Heart right ventricle (tissue), 16 donors: ENCODE measurements at regions not wholly inside any gene's neighbourhood (a gene's known extent, or its start where the extent isn't known, plus 50 kb on each side); places are given as distances from the start of the nearest gene placed in this dataset.

Source experiments
- ATAC-seq, 8 donors: fragments of 200-7000 bp; cut with Tn5 transposase; one replicate each; pipeline ENCODE4 v1.9.1; 2020; ENCODE audit warnings: mild to moderate bottlenecking in 8 of 8, moderate library complexity in 8 of 8, moderate number of reproducible peaks in 1 of 8
- DNase-seq, 2 donors: peaks; one replicate each; pipeline ENCODE4 v3.0.0-alpha.2; 2020
- H3K27ac ChIP-seq, 10 donors: fragments of 200-600 bp; sonication (generic) in 2 of 10; one replicate each; pipeline versions ENCODE4 v1.5.0 to v1.8.0; 2020 to 2022; ENCODE audit warnings: mild to moderate bottlenecking in 3 of 10
- H3K27me3 ChIP-seq, 7 donors: fragments of 200-600 bp; one replicate each; pipeline ENCODE4 v1.8.0; 2021 to 2022; ENCODE audit warnings: mild to moderate bottlenecking in 2 of 7
- H3K36me3 ChIP-seq, 9 donors: fragments of 200-600 bp; sonication (generic) in 1 of 9; one replicate each; pipeline versions ENCODE4 v1.5.0 to v1.8.0; 2020 to 2022; ENCODE audit warnings: mild to moderate bottlenecking in 2 of 9
- H3K4me1 ChIP-seq, 9 donors: fragments of 200-600 bp; sonication (generic) in 1 of 9; one replicate each; pipeline versions ENCODE4 v1.5.0 to v1.8.0; 2020 to 2022; ENCODE audit warnings: mild to moderate bottlenecking in 4 of 9
- H3K4me3 ChIP-seq, 10 donors: fragments of 200-600 bp; sonication (generic) in 2 of 10; one replicate each; pipeline versions ENCODE4 v1.5.0 to v1.8.0; 2020 to 2022; ENCODE audit warnings: mild to moderate bottlenecking in 7 of 10, moderate library complexity in 2 of 10
- H3K9me3 ChIP-seq, 11 donors: fragments of 200-600 bp in 10 of 11; sonication (generic) in 2 of 11; one replicate each; pipeline versions ENCODE4 v1.5.0 to v1.8.0; 2013 to 2022; ENCODE audit warnings: mild to moderate bottlenecking in 2 of 11, control low read depth in 1 of 11, moderate library complexity in 1 of 11
- WGBS, 2 donors: extraction: QIAGEN DNeasy Blood & Tissue Kit; methylation state at CpG; one replicate each; pipeline ENCODE4 v1.1.7; 2013; ENCODE audit warnings: inconsistent platforms in 1 of 2; 5-methylcytosine and 5-hydroxymethylcytosine counted together
- intact Hi-C, 10 donors: fragments of 100-400 bp; cut with DNase I; formaldehyde crosslinking; loops; one replicate each; pipeline versions ENCODE4 v1.11.1 to v1.14.2; 2022
- TF ChIP-seq, protein P1 (sequence below), 9 donors: fragments of 200-600 bp; sonication (generic) in 2 of 9; IDR thresholded peaks; one replicate each; pipeline versions ENCODE4 v1.5.0 to v1.8.0; 2021 to 2022; ENCODE audit warnings: antibody characterized with exemption in 9 of 9, mild to moderate bottlenecking in 5 of 9, moderate library complexity in 1 of 9
- donor health status: Arrhythmogenic right ventricular cardiomyopathy.
- donor health status: ischemic (EF 13 %, LVEDD 7.1; RV severe dilation, severe dysfunction).
- donor health status: healthy with polysubstance abuse.
- donor health status: DM: no; HTN: yes; CAD: no.
- donor health status: DM: no; HTN: no; CAD: no.
- donor health status: ischemic (EF 25% LVEDD 6.9; RV normal size, moderate dysfunction).
- donor health status: ischemic (EF 25% LVEDD 5.7; RV mildly dilated, moderate dysfunction).
- donor health status: healthy.
- donor health status: DM: yes; HTN: yes; CAD: no.
- donor health status: Ischemic cardiomyopathy.
- donor health status: ischemic (EF 35%, LVEDD 5.7; RV mildly dilated, moderate dysfunction).
- donor health status: nonischemic (EF 11% LVEDD 7.7; RV severe dilation, severe dysfunction).
- donor health status: DM: yes; HTN: yes; CAD: no.
- donor health status: PGD.
- donor health status: ischemic (EF 29% LVEDD 5.4; RV normal size, mild dysfunction).
- donor health status: nonischemic (EF 23%, LVEDD 6.1; RV moderate dilation, normal function).

DNA sequence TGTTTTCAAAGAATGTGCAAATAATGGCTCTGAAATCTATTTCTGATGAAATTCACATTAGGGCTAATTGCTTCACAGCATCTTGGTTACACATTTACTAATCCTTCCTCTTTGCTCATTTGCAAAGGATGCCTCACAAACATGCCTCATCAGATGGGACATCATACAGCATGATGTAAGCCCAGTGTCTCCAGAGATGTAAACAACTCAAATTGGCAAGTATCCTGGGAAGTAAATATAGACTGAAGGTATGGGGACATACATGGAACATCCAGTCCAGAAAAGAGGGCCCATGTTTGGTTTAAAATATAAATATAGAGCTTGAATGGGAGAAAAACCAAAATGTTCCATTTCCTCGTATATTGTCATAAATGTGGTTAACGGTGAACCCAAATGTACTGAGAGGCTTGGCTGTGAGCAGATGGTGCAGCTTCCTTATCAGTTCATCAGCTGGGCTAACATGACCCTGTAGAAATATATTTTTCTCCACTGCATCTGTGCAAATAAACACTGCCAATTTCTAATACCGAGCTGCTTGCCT is 142.9 kb upstream of the NUDT7 start:
- intact Hi-C loops: no loop called here

DNA sequence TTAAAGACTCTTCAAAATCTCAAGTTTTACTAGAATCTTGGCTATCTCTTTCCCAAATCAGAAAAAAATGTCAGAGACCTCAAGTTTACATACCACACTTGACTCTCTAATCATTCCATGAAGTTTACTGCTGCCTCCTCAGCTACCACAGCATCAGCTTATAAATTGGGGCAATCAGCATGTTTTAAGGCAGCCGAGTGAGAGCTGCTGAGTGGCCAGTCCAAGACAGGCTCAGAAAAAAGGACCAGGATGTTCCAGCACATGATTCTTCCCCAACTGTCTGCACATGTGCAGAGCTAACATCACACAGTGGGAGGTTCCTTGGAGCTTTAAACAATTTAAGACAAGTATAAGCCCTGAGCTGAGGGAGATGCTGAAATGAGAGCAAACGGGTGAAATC is 140.6 kb upstream of the NUDT7 start:
- H3K4me3 ChIP-seq: no peak overlapping the region
- H3K27me3 ChIP-seq: peaks cover 0 to 18% (median 6%) of the 10 kb centered on the region in 7 donors
- DNase-seq (no peak), ATAC-seq (no peak)
- TF ChIP-seq, protein P1, sequence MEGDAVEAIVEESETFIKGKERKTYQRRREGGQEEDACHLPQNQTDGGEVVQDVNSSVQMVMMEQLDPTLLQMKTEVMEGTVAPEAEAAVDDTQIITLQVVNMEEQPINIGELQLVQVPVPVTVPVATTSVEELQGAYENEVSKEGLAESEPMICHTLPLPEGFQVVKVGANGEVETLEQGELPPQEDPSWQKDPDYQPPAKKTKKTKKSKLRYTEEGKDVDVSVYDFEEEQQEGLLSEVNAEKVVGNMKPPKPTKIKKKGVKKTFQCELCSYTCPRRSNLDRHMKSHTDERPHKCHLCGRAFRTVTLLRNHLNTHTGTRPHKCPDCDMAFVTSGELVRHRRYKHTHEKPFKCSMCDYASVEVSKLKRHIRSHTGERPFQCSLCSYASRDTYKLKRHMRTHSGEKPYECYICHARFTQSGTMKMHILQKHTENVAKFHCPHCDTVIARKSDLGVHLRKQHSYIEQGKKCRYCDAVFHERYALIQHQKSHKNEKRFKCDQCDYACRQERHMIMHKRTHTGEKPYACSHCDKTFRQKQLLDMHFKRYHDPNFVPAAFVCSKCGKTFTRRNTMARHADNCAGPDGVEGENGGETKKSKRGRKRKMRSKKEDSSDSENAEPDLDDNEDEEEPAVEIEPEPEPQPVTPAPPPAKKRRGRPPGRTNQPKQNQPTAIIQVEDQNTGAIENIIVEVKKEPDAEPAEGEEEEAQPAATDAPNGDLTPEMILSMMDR (IDR thresholded peaks at IDR 0.05): no peak
- peaks cover 0 to 8% (median 0%) of the 10 kb centered on the region in 11 donors for H3K9me3 ChIP-seq
- no peaks in the 10 kb centered on the region for H3K36me3 ChIP-seq
- intact Hi-C loops: loop anchor here in 5 of 10 donors (2.0 to 10.0 kb wide), 6 partner anchors 139 to 344 kb away; partner anchors contain the start of gene ADAMTS18 (in 2 of the 5)
- H3K4me1 ChIP-seq: peaks cover 0 to 33% (median 3%) of the 10 kb centered on the region in 9 donors
- peak overlapping the region in 1 of 10 donors; percentile 2 for H3K27ac ChIP-seq
- 34 to 68% methylated on average over 2 of the region's 2 CpGs for WGBS, 2 donors

More for the DNA sequence above, 142.9 kb upstream of the NUDT7 start:
- TF ChIP-seq, protein P1 (IDR thresholded peaks at IDR 0.05): no peak
- DNase-seq (no peak), ATAC-seq (no peak)
- Histone ChIP-seq H3K27ac (no peak overlapping the region), H3K36me3 (no peaks in the 10 kb centered on the region), H3K27me3 (peaks cover 0 to 17% (median 4%) of the 10 kb centered on the region in 7 donors), H3K4me3 (no peak overlapping the region), H3K9me3 (peaks cover 0 to 10% (median 0%) of the 10 kb centered on the region in 11 donors), H3K4me1 (peaks cover 0 to 40% (median 8%) of the 10 kb centered on the region in 9 donors)
- WGBS, 2 donors: 43 to 51% methylated on average over 3 of the region's 3 CpGs

DNA sequence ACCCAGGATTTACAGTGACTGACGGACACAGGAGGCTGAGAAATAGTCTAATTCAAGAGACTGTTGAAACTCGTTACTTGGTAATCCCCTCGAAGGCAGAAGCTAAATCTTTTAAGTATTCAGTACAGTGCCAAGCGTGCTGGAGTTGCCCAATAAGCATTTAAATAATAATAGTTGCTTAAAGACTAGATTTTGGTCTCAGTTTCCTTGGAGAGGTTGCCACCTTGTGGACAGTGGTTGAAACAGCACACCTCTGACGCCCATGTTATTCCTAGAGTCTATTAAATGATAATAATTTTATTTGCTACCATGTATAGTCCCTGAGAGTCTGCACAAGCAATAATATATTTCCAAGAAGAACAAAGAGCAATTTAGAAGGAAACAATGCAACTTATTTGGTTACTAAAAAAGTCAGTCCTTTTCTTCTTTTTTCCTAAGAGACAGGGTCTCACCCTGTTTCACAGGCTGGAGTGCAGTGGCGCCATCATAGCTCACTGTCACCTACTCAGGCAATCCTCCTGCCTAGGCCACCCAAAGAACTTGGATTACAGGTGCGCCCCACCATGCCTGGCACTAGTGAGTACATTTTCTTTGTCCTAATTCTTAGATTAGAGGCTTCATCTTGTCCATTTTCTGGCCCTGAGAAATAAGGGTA is 138.0 kb upstream of the NUDT7 start:
- ATAC-seq (peak in 6 of 8 donors; percentile 45 to 71 (median 52)), DNase-seq (peak in 1 of 2 donors; percentile 35)
- H3K9me3 ChIP-seq: no peaks in the 10 kb centered on the region
- intact Hi-C loops: loop anchor here (1.0 to 10.0 kb wide), 8 partner anchors 142 to 350 kb away; partner anchors contain the start of gene ADAMTS18 (in 2 of the 10)
- H3K4me3 ChIP-seq: no peak overlapping the region
- TF ChIP-seq, protein P1 (IDR thresholded peaks at IDR 0.05): peak; percentile 80 to 92 (median 89)
- peak overlapping the region in 2 of 10 donors; percentile 4 to 6 for H3K27ac ChIP-seq
- peaks cover 0 to 30% (median 3%) of the 10 kb centered on the region in 9 donors for H3K4me1 ChIP-seq
- WGBS, 2 donors: 33 to 35% methylated on average over 7 of the region's 7 CpGs
- no peaks in the 10 kb centered on the region for H3K36me3 ChIP-seq
- peaks cover 0 to 33% (median 6%) of the 10 kb centered on the region in 7 donors for H3K27me3 ChIP-seq

DNA sequence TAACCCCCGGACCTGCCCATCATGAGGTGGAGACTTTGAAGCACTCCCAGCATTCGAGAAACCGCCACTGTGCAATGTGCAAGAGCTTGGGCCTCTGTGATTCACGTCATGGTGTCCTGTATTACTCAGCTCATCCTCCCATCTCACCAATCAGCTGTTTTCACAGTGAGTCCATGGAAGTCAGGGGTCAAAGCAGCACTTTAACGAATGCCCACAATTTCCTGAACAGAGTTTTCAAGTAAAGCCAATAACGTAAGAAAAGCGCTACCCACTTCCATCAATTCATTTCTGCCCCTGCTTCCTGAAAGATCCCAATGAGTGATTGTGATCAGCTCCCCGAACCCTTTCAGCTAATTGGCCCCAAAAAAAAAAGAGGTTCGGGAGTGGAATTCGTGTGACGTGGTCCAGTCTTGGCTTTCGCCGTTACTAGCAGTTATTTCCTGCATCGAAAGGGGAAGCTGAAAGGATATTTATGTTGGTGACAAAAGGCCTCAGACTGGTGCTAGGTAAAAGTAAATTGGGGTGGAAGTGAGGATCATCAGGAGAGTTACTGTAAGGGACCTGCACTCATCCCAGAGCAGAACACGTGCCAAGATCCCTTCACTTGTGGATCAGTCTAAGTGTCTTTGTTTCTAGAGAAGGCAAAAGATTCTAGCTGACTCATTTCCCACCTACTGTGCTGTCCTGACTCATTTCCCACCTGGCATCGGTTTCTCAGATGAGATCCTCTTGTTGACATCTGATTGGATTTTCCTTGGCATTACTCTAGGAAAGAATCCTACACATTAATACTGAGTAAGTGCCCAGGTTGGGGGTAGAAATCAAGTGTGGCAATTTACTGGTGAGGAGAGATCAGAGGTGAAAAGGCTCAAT is 136.7 kb upstream of the NUDT7 start:
- Histone ChIP-seq H3K4me3 (no peak overlapping the region), H3K9me3 (no peaks in the 10 kb centered on the region), H3K36me3 (no peaks in the 10 kb centered on the region), H3K4me1 (peaks cover 0 to 24% (median 3%) of the 10 kb centered on the region in 9 donors), H3K27ac (peak overlapping the region in 4 of 10 donors; percentile 41 to 53 (median 48)), H3K27me3 (peaks cover 0 to 33% (median 6%) of the 10 kb centered on the region in 7 donors)
- DNase-seq: no peak
- WGBS, 2 donors: 50 to 58% methylated on average over 16 of the region's 16 CpGs
- intact Hi-C loops: loop anchor here in 6 of 10 donors (2.0 to 10.0 kb wide), 5 partner anchors 77 to 351 kb away; partner anchors contain the start of gene ADAMTS18 (in 1 of the 6)
- peak in 5 of 8 donors; percentile 22 to 59 (median 57) for ATAC-seq
- TF ChIP-seq, protein P1 (IDR thresholded peaks at IDR 0.05): no peak
